D721Med (cell line): ENCODE measurements at regions not wholly inside any gene's neighbourhood (a gene's known extent, or its start where the extent isn't known, plus 50 kb on each side); places are given as distances from the start of the nearest gene placed in this dataset.

Experiments used
- DNase-seq: peaks from one replicate; pipeline ENCODE4 v3.0.0; 2011; ENCODE audit warnings: low spot score; ENCODE audit not compliant: insufficient read length
- FAIRE-seq: peaks from 2 replicates; lab custom pipeline; 2011; peaks lifted over from hg19 to GRCh38; lab: Jason Lieb, UNC
- TF ChIP-seq, protein P1 (sequence below): IDR thresholded peaks from 2 replicates; pipeline ENCODE4 v1.5.1; 2012; ENCODE audit warnings: mild to moderate bottlenecking, control low read depth; ENCODE audit not compliant: insufficient read depth; ENCODE audit errors: missing control alignments

DNA sequence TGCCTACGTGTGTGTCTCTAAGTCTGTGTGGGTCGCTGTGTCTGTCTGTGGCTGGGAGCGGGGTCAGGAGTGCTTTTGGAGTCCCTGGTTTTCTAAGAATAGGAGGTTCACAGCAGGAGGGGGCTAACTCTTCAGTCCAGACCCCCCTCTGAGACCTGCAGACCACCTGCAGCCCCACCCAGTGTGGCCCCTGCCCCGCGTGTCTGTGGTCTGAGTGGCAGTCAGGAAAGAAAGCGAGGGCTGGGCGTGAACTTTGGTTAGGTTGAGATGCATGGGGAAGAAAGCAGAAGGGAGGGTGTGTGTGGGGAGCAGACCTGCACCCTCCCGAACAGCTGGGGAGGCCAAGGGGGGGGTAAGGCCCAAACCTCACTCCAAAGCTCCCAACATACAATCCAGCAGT, 144.9 kb upstream of the TPM1 start:
- TF ChIP-seq, protein P1, sequence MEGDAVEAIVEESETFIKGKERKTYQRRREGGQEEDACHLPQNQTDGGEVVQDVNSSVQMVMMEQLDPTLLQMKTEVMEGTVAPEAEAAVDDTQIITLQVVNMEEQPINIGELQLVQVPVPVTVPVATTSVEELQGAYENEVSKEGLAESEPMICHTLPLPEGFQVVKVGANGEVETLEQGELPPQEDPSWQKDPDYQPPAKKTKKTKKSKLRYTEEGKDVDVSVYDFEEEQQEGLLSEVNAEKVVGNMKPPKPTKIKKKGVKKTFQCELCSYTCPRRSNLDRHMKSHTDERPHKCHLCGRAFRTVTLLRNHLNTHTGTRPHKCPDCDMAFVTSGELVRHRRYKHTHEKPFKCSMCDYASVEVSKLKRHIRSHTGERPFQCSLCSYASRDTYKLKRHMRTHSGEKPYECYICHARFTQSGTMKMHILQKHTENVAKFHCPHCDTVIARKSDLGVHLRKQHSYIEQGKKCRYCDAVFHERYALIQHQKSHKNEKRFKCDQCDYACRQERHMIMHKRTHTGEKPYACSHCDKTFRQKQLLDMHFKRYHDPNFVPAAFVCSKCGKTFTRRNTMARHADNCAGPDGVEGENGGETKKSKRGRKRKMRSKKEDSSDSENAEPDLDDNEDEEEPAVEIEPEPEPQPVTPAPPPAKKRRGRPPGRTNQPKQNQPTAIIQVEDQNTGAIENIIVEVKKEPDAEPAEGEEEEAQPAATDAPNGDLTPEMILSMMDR, result no peak
- no peak for FAIRE-seq
- DNase-seq, result no peak

DNA sequence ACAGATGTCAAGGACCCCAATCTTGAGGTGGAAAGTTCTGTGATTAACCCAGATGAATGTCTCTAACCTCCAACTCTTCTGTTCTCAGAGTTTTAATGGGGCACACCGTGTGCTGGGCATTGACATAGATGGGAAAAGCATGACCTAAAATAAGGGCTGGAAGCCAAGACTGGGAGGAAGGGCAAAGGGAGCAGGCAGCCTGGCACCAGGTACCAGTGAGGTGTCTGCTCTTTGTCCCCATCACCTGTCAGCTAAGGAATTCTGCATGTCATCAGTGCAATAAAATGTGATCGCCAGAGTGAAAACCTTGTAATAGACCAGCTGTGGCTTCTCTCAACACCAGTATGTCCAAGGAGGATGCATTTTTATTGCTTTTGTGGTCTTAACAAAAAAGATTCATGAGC, 143.5 kb upstream of the TPM1 start:
- FAIRE-seq (no peak), DNase-seq (no peak)
- TF ChIP-seq, protein P1, result no peak

DNA sequence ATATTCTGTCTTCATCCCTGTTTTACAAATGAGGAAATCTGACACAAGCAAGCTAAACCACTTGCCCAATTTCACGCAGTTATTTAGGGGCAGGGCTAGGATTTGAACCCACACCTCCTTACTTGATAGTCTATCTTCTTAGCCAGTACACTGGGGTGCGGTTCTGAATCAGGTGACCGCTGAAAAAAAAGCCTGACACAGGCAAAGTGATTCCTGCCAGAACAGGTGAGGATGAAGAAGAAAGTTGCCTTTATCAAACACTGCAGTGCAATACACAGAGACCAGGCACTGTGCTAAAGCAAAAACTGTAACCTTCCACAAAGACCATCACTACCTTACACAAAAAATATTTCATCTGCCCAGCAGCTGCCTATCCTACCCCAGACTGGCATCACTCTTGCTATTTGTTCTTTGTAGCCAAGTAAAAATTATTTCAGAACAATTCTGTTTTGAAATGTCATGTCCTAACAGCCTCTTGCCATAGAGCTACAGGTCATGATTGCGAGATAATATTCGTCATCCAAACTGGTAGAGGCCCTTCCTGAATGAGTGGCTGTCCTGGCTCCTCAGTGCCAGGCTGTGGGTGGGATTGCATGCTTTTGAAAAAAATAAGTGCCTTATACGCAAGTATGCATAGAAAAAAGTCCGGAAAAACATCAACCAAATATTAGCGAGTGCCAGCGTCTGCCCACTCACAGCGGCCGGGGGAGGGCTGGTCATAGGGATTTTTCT, 142.3 kb upstream of the TPM1 start:
- TF ChIP-seq, protein P1, result no peak
- FAIRE-seq (no peak), DNase-seq (no peak)

DNA sequence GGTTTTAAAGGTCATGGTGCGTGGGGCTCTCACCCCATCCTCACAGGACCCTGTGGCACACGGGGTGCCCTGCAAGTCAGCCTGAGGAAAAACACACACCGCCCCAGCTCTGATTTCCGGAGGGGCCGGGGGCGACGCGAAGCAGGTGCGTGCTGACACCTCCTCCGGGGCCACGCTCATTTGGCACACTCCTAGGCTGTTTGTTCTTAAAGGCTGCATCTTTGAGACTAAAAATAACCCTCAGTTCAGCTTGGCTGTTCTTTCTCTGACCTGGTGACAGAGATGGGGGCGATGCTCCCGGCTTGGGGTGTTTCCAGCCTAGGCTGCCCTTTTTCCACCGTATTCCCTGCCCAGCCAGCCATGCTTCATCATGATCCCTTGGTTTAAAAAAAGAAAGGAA, 141.5 kb upstream of the TPM1 start:
- no peak for DNase-seq
- TF ChIP-seq, protein P1, result no peak

DNA sequence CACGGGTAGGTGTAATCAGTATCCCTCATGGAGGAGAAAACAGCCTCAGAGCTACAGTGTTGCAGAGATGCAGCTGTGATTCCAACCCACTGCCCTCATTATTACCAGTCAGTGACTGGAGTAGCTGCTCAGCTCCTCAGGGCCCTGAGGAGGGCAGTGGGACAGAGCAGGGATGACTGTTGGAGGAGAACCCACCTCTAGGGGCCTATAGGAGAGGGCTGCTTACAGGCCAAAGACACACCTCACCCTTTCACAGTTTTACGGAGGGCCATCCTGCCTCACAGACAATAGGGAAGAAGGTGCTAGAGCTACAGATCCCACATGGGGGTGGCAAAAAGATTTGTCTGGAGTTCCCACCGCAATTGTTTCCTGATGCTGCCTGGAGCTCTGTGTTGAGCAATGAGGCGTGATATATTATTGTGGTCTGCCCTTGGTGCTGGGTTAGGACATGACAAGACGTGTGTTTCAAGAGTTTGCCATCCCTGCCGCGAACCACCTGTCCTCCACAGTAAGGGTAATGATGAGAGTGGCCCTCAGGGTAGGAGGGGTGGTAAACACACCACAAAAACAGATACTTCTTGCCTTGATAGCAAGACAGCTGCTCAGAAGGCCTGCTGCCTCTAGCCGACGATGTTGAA, 140.5 kb upstream of the TPM1 start:
- TF ChIP-seq, protein P1, result no peak
- DNase-seq, result no peak
- FAIRE-seq, result no peak

More for the DNA sequence above, 141.5 kb upstream of the TPM1 start:
- FAIRE-seq, result no peak

DNA sequence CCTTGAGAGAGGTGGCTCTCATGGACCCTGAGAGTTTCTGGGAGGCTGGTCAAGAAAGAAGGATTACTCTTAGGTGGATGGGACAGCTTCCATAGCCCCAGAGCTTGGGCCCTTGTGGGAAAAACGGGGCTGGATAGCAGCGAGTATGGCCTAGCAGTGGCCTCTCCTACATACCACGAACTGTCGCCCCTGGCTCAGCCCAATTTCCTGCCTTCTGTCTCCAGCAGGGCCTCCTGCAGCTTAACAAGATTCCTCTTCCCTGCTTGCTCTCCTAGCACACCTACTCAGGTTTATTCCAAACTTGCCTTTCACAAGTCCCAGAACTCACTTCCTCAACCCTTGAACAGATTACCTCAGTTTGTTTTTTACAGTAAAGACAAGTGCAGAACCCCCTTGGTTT, 139.7 kb upstream of the TPM1 start:
- TF ChIP-seq, protein P1, result no peak
- no peak for FAIRE-seq
- no peak for DNase-seq

DNA sequence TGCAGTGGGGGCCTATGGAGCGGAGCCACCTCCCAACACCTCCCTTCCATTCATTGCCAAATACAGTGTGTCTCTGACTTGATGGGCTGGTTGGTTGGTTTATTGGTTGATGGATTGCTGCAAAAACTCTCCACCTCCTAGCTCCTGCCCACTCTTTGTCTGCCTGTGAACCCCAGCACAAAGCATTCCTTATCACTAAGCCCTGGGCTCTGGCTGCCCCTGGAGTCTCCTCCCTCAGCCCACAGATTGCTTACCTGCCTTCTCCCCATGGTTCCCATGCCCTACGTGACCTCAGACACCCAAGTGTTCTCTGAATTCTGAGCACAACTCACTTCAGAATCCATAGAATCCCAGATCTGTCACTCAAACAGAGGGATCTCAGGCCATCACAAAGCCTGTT, 139.1 kb upstream of the TPM1 start:
- DNase-seq, result no peak
- FAIRE-seq, result no peak
- TF ChIP-seq, protein P1, result no peak
